ENCODE measurements at regions not wholly inside any gene's neighbourhood (a gene's known extent, or its start where the extent isn't known, plus 50 kb on each side); places are given as distances from the start of the nearest gene placed in this dataset.

- Histone ChIP-seq H3K4me2 (ENCODE audit: low read depth, low read length) (no peak overlapping the region), H3K4me1 (ENCODE audit: low read length) (0 out of 2 replicates have a peak, but pooled peaks cover 2% of the 10 kb centered on the region), H2AFZ (ENCODE audit: low read length) (no peak overlapping the region), H3K4me3 (ENCODE audit: low read length) (no peak overlapping the region), H3K9me3 (replicated peaks; ENCODE audit: insufficient read depth, low read length) (no peaks in the 10 kb centered on the region), H3K27me3 (replicated peaks; ENCODE audit: insufficient read depth, low read length) (no peaks in the 10 kb centered on the region), H3F3A (ENCODE audit: insufficient read depth, low read length) (no peaks in the 10 kb centered on the region), H3K9ac (ENCODE audit: low read length) (no peak overlapping the region), H3K36me3 (replicated peaks; ENCODE audit: insufficient read depth, low read length) (no peaks in the 10 kb centered on the region), H3K9me2 (replicated peaks; ENCODE audit: insufficient read depth, low read length) (no peaks in the 10 kb centered on the region), H4K20me1 (ENCODE audit: insufficient read depth, low read length) (no peaks in the 10 kb centered on the region), H3K79me2 (ENCODE audit: low read length) (no peaks in the 10 kb centered on the region), H3K27ac (ENCODE audit: low read length) (no peak overlapping the region)
- TF ChIP-seq EZH2phosphoT487 (IDR thresholded peaks at IDR 0.05; ENCODE audit: low read length) (no peak), EZH2 (optimal IDR thresholded peaks at IDR 0.05; ENCODE audit: low read depth, low read length) (no peak)
- TF ChIP-seq, protein P1, sequence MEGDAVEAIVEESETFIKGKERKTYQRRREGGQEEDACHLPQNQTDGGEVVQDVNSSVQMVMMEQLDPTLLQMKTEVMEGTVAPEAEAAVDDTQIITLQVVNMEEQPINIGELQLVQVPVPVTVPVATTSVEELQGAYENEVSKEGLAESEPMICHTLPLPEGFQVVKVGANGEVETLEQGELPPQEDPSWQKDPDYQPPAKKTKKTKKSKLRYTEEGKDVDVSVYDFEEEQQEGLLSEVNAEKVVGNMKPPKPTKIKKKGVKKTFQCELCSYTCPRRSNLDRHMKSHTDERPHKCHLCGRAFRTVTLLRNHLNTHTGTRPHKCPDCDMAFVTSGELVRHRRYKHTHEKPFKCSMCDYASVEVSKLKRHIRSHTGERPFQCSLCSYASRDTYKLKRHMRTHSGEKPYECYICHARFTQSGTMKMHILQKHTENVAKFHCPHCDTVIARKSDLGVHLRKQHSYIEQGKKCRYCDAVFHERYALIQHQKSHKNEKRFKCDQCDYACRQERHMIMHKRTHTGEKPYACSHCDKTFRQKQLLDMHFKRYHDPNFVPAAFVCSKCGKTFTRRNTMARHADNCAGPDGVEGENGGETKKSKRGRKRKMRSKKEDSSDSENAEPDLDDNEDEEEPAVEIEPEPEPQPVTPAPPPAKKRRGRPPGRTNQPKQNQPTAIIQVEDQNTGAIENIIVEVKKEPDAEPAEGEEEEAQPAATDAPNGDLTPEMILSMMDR (IDR thresholded peaks at IDR 0.05; ENCODE audit: low read length) = no peak
- no peak for DNase-seq
Observed at GRCh38 chr2:17401096-17401495, 117.1 kb downstream of the RAD51AP2 start.

GRCh38 chr2:17398770-17399169, 119.5 kb downstream of the RAD51AP2 start:
- Histone ChIP-seq H3F3A (ENCODE audit: insufficient read depth, low read length) (no peaks in the 10 kb centered on the region), H3K9me2 (replicated peaks; ENCODE audit: insufficient read depth, low read length) (no peaks in the 10 kb centered on the region), H3K4me3 (ENCODE audit: low read length) (no peak overlapping the region; the same call in 1 of the 2 replicates), H3K9ac (ENCODE audit: low read length) (no peak overlapping the region), H2AFZ (ENCODE audit: low read length) (peak overlapping the region; percentile 72; the same call in 1 of the 2 replicates), H4K20me1 (ENCODE audit: insufficient read depth, low read length) (no peaks in the 10 kb centered on the region), H3K79me2 (ENCODE audit: low read length) (no peaks in the 10 kb centered on the region), H3K9me3 (replicated peaks; ENCODE audit: insufficient read depth, low read length) (no peaks in the 10 kb centered on the region), H3K4me2 (ENCODE audit: low read depth, low read length) (peak overlapping the region; percentile 56; the same call in 1 of the 2 replicates), H3K27me3 (replicated peaks; ENCODE audit: insufficient read depth, low read length) (no peaks in the 10 kb centered on the region), H3K27ac (ENCODE audit: low read length) (no peak overlapping the region), H3K4me1 (ENCODE audit: low read length) (0 out of 2 replicates have a peak, but pooled peaks cover 2% of the 10 kb centered on the region), H3K36me3 (replicated peaks; ENCODE audit: insufficient read depth, low read length) (no peaks in the 10 kb centered on the region)
- DNase-seq = no peak
- TF ChIP-seq, protein P1 (IDR thresholded peaks at IDR 0.05; ENCODE audit: low read length) = no peak
- TF ChIP-seq EZH2 (optimal IDR thresholded peaks at IDR 0.05; ENCODE audit: low read depth, low read length) (no peak), EZH2phosphoT487 (IDR thresholded peaks at IDR 0.05; ENCODE audit: low read length) (no peak)

- H3K27ac ChIP-seq (ENCODE audit: low read length) = no peak overlapping the region
Observed at GRCh38 chr2:17388798-17389197, 129.4 kb downstream of the RAD51AP2 start.

More at GRCh38 chr2:17388798-17389197, 129.4 kb downstream of the RAD51AP2 start:
- Histone ChIP-seq H3K9ac (ENCODE audit: low read length) (no peak overlapping the region), H3K4me3 (ENCODE audit: low read length) (no peak overlapping the region), H2AFZ (ENCODE audit: low read length) (no peak overlapping the region), H3F3A (ENCODE audit: insufficient read depth, low read length) (peaks cover 4% of the 10 kb centered on the region; the same call in 1 of the 2 replicates), H4K20me1 (ENCODE audit: insufficient read depth, low read length) (no peaks in the 10 kb centered on the region), H3K27me3 (replicated peaks; ENCODE audit: insufficient read depth, low read length) (no peaks in the 10 kb centered on the region), H3K4me1 (ENCODE audit: low read length) (peaks cover 27% of the 10 kb centered on the region), H3K79me2 (ENCODE audit: low read length) (no peaks in the 10 kb centered on the region), H3K9me3 (replicated peaks; ENCODE audit: insufficient read depth, low read length) (no peaks in the 10 kb centered on the region), H3K36me3 (replicated peaks; ENCODE audit: insufficient read depth, low read length) (no peaks in the 10 kb centered on the region), H3K4me2 (ENCODE audit: low read depth, low read length) (no peak overlapping the region), H3K9me2 (replicated peaks; ENCODE audit: insufficient read depth, low read length) (no peaks in the 10 kb centered on the region; the same call in 1 of the 2 replicates)
- TF ChIP-seq, protein P1 (IDR thresholded peaks at IDR 0.05; ENCODE audit: low read length) = no peak
- TF ChIP-seq EZH2 (optimal IDR thresholded peaks at IDR 0.05; ENCODE audit: low read depth, low read length) = no peak
- TF ChIP-seq EZH2phosphoT487 (IDR thresholded peaks at IDR 0.05; ENCODE audit: low read length) = no peak
- no peak for DNase-seq
